Loucy (cell line): ENCODE measurements at regions not wholly inside any gene's neighbourhood (a gene's known extent, or its start where the extent isn't known, plus 50 kb on each side); places are given as distances from the start of the nearest gene placed in this dataset.

Experiments used
- H2AFZ ChIP-seq: fragments of 200-600 bp; sonication (generic); 2 replicates; pipeline ENCODE4 v1.6.0; 2016; ENCODE audit warnings: antibody characterized with exemption, mild to moderate bottlenecking, low read length, moderate library complexity
- H3F3A ChIP-seq: fragments of 200-600 bp; 2 replicates; pipeline ENCODE4 v1.6.0; 2016; ENCODE audit warnings: antibody characterized with exemption, low read depth, mild to moderate bottlenecking
- H3K27me3 ChIP-seq: fragments of 200-600 bp; sonication (generic); 2 replicates; pipeline ENCODE4 v1.6.1; 2014; ENCODE audit warnings: low read length, mild to moderate bottlenecking; ENCODE audit not compliant: insufficient read depth, poor library complexity, severe bottlenecking
- H3K36me3 ChIP-seq: fragments of 200-600 bp; sonication (generic); 2 replicates; pipeline ENCODE4 v1.6.1; 2016; ENCODE audit warnings: low read length; ENCODE audit not compliant: insufficient read depth
- H3K4me1 ChIP-seq: fragments of 200-600 bp; sonication (generic); 2 replicates; pipeline ENCODE4 v1.5.1; 2014; ENCODE audit warnings: low read length, mild to moderate bottlenecking; ENCODE audit not compliant: insufficient read depth, poor library complexity, severe bottlenecking
- H3K4me2 ChIP-seq: fragments of 200-600 bp; sonication (generic); 2 replicates; pipeline ENCODE4 v1.6.0; 2014; ENCODE audit warnings: antibody characterized with exemption, low read length, low read depth, mild to moderate bottlenecking; ENCODE audit not compliant: poor library complexity, severe bottlenecking
- H3K4me3 ChIP-seq: fragments of 200-600 bp; sonication (generic); 2 replicates; pipeline ENCODE4 v1.5.1; 2014; ENCODE audit warnings: low read length, mild to moderate bottlenecking, mixed read lengths; ENCODE audit not compliant: poor library complexity, severe bottlenecking
- H3K79me2 ChIP-seq: fragments of 200-600 bp; sonication (generic); 2 replicates; pipeline ENCODE4 v1.6.1; 2014; ENCODE audit warnings: low read length; ENCODE audit not compliant: insufficient read depth
- H3K9ac ChIP-seq: fragments of 200-600 bp; sonication (generic); 2 replicates; pipeline ENCODE4 v1.6.0; 2014; ENCODE audit warnings: mild to moderate bottlenecking, low read depth, low read length, moderate library complexity; ENCODE audit not compliant: poor library complexity, severe bottlenecking
- H3K9me2 ChIP-seq: fragments of 200-600 bp; sonication (generic); replicated peaks from 2 replicates; pipeline ENCODE4 v1.6.1; 2016; ENCODE audit warnings: low read depth, low read length, mixed read lengths
- H3K9me3 ChIP-seq: fragments of 200-600 bp; sonication (generic); 2 replicates; pipeline ENCODE4 v1.6.1; 2014; ENCODE audit warnings: mild to moderate bottlenecking, antibody characterized with exemption, low read length, low read depth; ENCODE audit not compliant: insufficient read depth
- H4K20me1 ChIP-seq: fragments of 200-600 bp; sonication (generic); 2 replicates; pipeline ENCODE4 v1.6.0; 2014; ENCODE audit warnings: antibody characterized with exemption, low read length, mild to moderate bottlenecking; ENCODE audit not compliant: insufficient read depth, poor library complexity, severe bottlenecking
- CTCF ChIP-seq: fragments of 200-600 bp; sonication (generic); conservative IDR thresholded peaks from 2 replicates; pipeline ENCODE4 v1.5.1; 2014; ENCODE audit warnings: mild to moderate bottlenecking, antibody characterized with exemption, low read length
- EZH2phosphoT487 ChIP-seq: fragments of 200-600 bp; IDR thresholded peaks from 2 replicates; pipeline ENCODE4 v1.6.1; 2018; ENCODE audit warnings: antibody characterized with exemption, mild to moderate bottlenecking, moderate library complexity, borderline replicate concordance

- H3K79me2 ChIP-seq = no peaks in the 10 kb centered on the region
- H2AFZ ChIP-seq = no peak overlapping the region
- H3K4me2 ChIP-seq = no peak overlapping the region
- no peaks in the 10 kb centered on the region for H4K20me1 ChIP-seq
- no peak overlapping the region for H3K9ac ChIP-seq
- no peaks in the 10 kb centered on the region for H3K4me1 ChIP-seq
- H3F3A ChIP-seq = no peaks in the 10 kb centered on the region
- TF ChIP-seq EZH2phosphoT487 (no peak), CTCF (no peak)
- H3K9me3 ChIP-seq = no peaks in the 10 kb centered on the region
- no peaks in the 10 kb centered on the region for H3K27me3 ChIP-seq
- H3K4me3 ChIP-seq = no peak overlapping the region
- H3K36me3 ChIP-seq = no peaks in the 10 kb centered on the region
- H3K9me2 ChIP-seq = no peaks in the 10 kb centered on the region
These were observed 403.4 kb upstream of the DCN start for GRCh38 chr12:91586015-91586414.

GRCh38 chr12:91582811-91583210 lies 400.2 kb upstream of the DCN start:
- H3F3A ChIP-seq = no peaks in the 10 kb centered on the region
- H3K36me3 ChIP-seq = no peaks in the 10 kb centered on the region
- no peaks in the 10 kb centered on the region for H3K9me2 ChIP-seq
- H3K9ac ChIP-seq = no peak overlapping the region
- H4K20me1 ChIP-seq = no peaks in the 10 kb centered on the region
- no peaks in the 10 kb centered on the region for H3K9me3 ChIP-seq
- H3K4me1 ChIP-seq = no peaks in the 10 kb centered on the region
- no peak overlapping the region for H3K4me3 ChIP-seq
- no peak overlapping the region for H3K4me2 ChIP-seq
- no peaks in the 10 kb centered on the region for H3K27me3 ChIP-seq
- no peak overlapping the region for H2AFZ ChIP-seq
- TF ChIP-seq EZH2phosphoT487 (no peak), CTCF (no peak)
- H3K79me2 ChIP-seq = no peaks in the 10 kb centered on the region

- no peak overlapping the region for H3K4me2 ChIP-seq
- H2AFZ ChIP-seq = no peak overlapping the region
- no peaks in the 10 kb centered on the region for H3K9me3 ChIP-seq
- TF ChIP-seq EZH2phosphoT487 (no peak), CTCF (no peak)
- H3K4me3 ChIP-seq = no peak overlapping the region
- no peaks in the 10 kb centered on the region for H4K20me1 ChIP-seq
- H3K27me3 ChIP-seq = no peaks in the 10 kb centered on the region
- no peaks in the 10 kb centered on the region for H3K4me1 ChIP-seq
- no peaks in the 10 kb centered on the region for H3K9me2 ChIP-seq
- no peaks in the 10 kb centered on the region for H3F3A ChIP-seq
- H3K79me2 ChIP-seq = no peaks in the 10 kb centered on the region
- H3K36me3 ChIP-seq = no peaks in the 10 kb centered on the region
- H3K9ac ChIP-seq = no peak overlapping the region
These were observed 397.1 kb upstream of the DCN start for GRCh38 chr12:91579516-91580263.
